ENCODE measurements at regions not wholly inside any gene's neighbourhood (a gene's known extent, or its start where the extent isn't known, plus 50 kb on each side); places are given as distances from the start of the nearest gene placed in this dataset.

DNA sequence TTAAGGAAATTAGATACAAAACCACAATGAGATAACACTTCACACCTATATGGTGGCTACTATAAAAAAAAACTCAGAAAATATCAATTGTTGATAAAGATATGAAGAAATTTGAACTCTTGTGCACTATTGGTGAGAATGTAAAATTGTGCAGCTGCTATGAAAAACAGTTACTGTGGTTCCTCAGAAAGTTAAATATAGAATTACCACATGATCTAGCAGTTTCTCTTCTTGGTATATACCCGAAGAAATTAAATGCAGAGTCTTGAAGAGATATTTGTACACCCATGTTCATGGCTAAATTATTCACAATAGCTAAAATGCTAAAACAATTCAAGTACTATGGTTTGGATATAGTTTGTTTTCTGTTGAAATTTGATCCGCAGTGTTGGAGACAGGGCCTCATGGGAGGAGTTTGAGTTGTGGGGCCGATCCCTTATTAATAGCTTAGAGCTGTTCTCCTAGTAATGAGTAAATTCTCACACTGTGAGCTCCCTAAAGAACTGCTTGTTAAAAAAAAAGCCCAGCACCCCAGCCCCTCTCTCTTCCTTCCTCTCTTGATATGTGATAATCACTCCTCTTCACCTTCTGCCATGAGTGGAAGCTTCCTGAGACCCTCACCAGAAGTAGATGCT, 1412.1 kb downstream of the PLA2G4A start:
- Histone ChIP-seq H3K4me3 (ENCODE audit: low read length in 3 of 3) (no peak overlapping the region), H3K9me3 (ENCODE audit: control insufficient read depth in 3 of 3, low read length in 3 of 3) (no peaks in the 10 kb centered on the region), H3K27ac (ENCODE audit: low read depth, low read length) (no peak overlapping the region)

DNA sequence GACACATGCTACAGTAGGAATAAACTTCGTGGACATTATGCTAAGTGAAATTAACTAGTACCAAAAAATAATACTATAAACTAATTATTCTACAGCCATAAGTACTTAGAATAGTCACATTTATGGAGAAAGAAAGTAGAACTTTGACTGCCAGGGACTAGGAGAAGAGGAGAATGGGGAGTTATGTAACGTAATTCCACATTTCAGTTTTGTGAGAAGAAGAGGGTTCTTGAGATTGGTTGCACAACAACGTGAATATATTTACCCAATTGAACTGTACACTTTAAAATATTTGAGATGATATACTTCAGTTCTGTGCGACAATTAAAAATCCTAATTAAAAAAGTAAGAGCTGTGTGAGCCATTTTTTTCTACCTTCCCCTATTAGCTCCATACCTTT, 1412.9 kb downstream of the PLA2G4A start:
- H3K27ac ChIP-seq (ENCODE audit: low read depth, low read length) = no peak overlapping the region
- H3K36me3 ChIP-seq (ENCODE audit: control insufficient read depth in 3 of 3, insufficient read depth in 3 of 3, low read length in 3 of 3) = no peaks in the 10 kb centered on the region
- H3K4me3 ChIP-seq (ENCODE audit: low read length in 3 of 3) = no peak overlapping the region
- H3K4me1 ChIP-seq (ENCODE audit: control insufficient read depth in 3 of 3, insufficient read depth in 3 of 3, low read length in 3 of 3) = no peaks in the 10 kb centered on the region
- no peak overlapping the region for H3K9ac ChIP-seq (ENCODE audit: low read depth in 1 of 3, low read length in 3 of 3)
- H3K9me3 ChIP-seq (ENCODE audit: control insufficient read depth in 3 of 3, low read length in 3 of 3) = no peaks in the 10 kb centered on the region
- no peaks in the 10 kb centered on the region for H3K27me3 ChIP-seq (ENCODE audit: control insufficient read depth in 3 of 3, insufficient read depth in 3 of 3, low read length in 3 of 3)

More for the DNA sequence above, 1412.1 kb downstream of the PLA2G4A start:
- Histone ChIP-seq H3K4me1 (ENCODE audit: control insufficient read depth in 3 of 3, insufficient read depth in 3 of 3, low read length in 3 of 3) (no peaks in the 10 kb centered on the region), H3K9ac (ENCODE audit: low read depth in 1 of 3, low read length in 3 of 3) (no peak overlapping the region), H3K36me3 (ENCODE audit: control insufficient read depth in 3 of 3, insufficient read depth in 3 of 3, low read length in 3 of 3) (no peaks in the 10 kb centered on the region), H3K27me3 (ENCODE audit: control insufficient read depth in 3 of 3, insufficient read depth in 3 of 3, low read length in 3 of 3) (no peaks in the 10 kb centered on the region)

GRCh38 chr1:188243456-188243855, 1414.7 kb downstream of the PLA2G4A start:
- Histone ChIP-seq H3K4me3 (ENCODE audit: low read length in 3 of 3) (no peak overlapping the region), H3K9me3 (ENCODE audit: control insufficient read depth in 3 of 3, low read length in 3 of 3) (no peaks in the 10 kb centered on the region), H3K36me3 (ENCODE audit: control insufficient read depth in 3 of 3, insufficient read depth in 3 of 3, low read length in 3 of 3) (no peaks in the 10 kb centered on the region), H3K27ac (ENCODE audit: low read depth, low read length) (no peak overlapping the region), H3K4me1 (ENCODE audit: control insufficient read depth in 3 of 3, insufficient read depth in 3 of 3, low read length in 3 of 3) (no peaks in the 10 kb centered on the region), H3K9ac (ENCODE audit: low read depth in 1 of 3, low read length in 3 of 3) (no peak overlapping the region), H3K27me3 (ENCODE audit: control insufficient read depth in 3 of 3, insufficient read depth in 3 of 3, low read length in 3 of 3) (no peaks in the 10 kb centered on the region)

- H3K9ac ChIP-seq (ENCODE audit: low read depth in 1 of 3, low read length in 3 of 3) = no peak overlapping the region
- H3K4me3 ChIP-seq (ENCODE audit: low read length in 3 of 3) = no peak overlapping the region
- H3K9me3 ChIP-seq (ENCODE audit: control insufficient read depth in 3 of 3, low read length in 3 of 3) = no peaks in the 10 kb centered on the region
- no peaks in the 10 kb centered on the region for H3K36me3 ChIP-seq (ENCODE audit: control insufficient read depth in 3 of 3, insufficient read depth in 3 of 3, low read length in 3 of 3)
- no peak overlapping the region for H3K27ac ChIP-seq (ENCODE audit: low read depth, low read length)
- no peaks in the 10 kb centered on the region for H3K4me1 ChIP-seq (ENCODE audit: control insufficient read depth in 3 of 3, insufficient read depth in 3 of 3, low read length in 3 of 3)
- H3K27me3 ChIP-seq (ENCODE audit: control insufficient read depth in 3 of 3, insufficient read depth in 3 of 3, low read length in 3 of 3) = no peaks in the 10 kb centered on the region
Observed at GRCh38 chr1:188244681-188245080, 1415.9 kb downstream of the PLA2G4A start.

DNA sequence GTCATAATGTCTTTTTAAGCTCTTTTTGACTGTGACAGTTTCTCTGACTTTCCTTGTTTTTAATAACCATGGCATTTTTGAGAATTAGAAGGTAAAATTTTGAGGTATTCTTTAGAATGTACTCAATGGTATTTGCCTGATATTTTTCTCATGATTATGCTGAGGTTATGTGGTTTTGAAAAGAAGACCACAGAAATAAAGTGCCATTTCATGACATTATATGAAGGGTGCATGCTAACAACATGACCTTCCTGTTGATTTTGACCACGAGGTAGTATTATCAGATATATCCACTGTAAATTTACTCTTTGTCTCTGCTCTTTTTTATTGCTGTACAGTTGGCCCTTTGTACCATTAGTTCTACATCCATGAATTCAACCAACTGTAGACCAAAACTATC, 1418.5 kb downstream of the PLA2G4A start:
- no peaks in the 10 kb centered on the region for H3K36me3 ChIP-seq (ENCODE audit: control insufficient read depth in 3 of 3, insufficient read depth in 3 of 3, low read length in 3 of 3)
- no peaks in the 10 kb centered on the region for H3K4me1 ChIP-seq (ENCODE audit: control insufficient read depth in 3 of 3, insufficient read depth in 3 of 3, low read length in 3 of 3)
- no peaks in the 10 kb centered on the region for H3K27me3 ChIP-seq (ENCODE audit: control insufficient read depth in 3 of 3, insufficient read depth in 3 of 3, low read length in 3 of 3)
- no peaks in the 10 kb centered on the region for H3K9me3 ChIP-seq (ENCODE audit: control insufficient read depth in 3 of 3, low read length in 3 of 3)
- H3K9ac ChIP-seq (ENCODE audit: low read depth in 1 of 3, low read length in 3 of 3) = no peak overlapping the region
- H3K4me3 ChIP-seq (ENCODE audit: low read length in 3 of 3) = no peak overlapping the region
- no peak overlapping the region for H3K27ac ChIP-seq (ENCODE audit: low read depth, low read length)

- Histone ChIP-seq H3K27ac (ENCODE audit: low read depth, low read length) (no peak overlapping the region), H3K27me3 (ENCODE audit: control insufficient read depth in 3 of 3, insufficient read depth in 3 of 3, low read length in 3 of 3) (no peaks in the 10 kb centered on the region), H3K36me3 (ENCODE audit: control insufficient read depth in 3 of 3, insufficient read depth in 3 of 3, low read length in 3 of 3) (no peaks in the 10 kb centered on the region), H3K4me3 (ENCODE audit: low read length in 3 of 3) (no peak overlapping the region), H3K4me1 (ENCODE audit: control insufficient read depth in 3 of 3, insufficient read depth in 3 of 3, low read length in 3 of 3) (no peaks in the 10 kb centered on the region), H3K9ac (ENCODE audit: low read depth in 1 of 3, low read length in 3 of 3) (no peak overlapping the region), H3K9me3 (ENCODE audit: control insufficient read depth in 3 of 3, low read length in 3 of 3) (no peaks in the 10 kb centered on the region)
Observed at GRCh38 chr1:188249811-188250210, 1421.1 kb downstream of the PLA2G4A start.

DNA sequence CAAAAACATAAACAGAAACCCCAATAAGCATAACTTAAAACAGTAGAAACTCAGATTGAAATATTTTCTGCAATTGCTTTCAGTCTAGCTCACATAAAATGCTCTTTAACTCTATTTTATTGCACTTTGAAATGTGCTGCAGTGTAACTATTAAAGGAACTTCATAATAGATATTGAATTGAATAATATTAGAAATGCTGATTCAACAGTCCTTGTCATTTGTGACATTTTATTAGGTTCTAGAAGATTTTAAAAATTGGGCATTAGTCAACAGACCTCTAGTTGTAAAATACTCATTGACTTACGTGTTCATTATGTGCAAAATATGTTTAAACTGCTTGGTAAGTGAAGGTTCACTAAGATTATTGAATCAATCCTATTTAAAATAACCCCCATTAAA, 1422.3 kb downstream of the PLA2G4A start:
- Histone ChIP-seq H3K27ac (ENCODE audit: low read depth, low read length) (no peak overlapping the region), H3K4me3 (ENCODE audit: low read length in 3 of 3) (no peak overlapping the region), H3K36me3 (ENCODE audit: control insufficient read depth in 3 of 3, insufficient read depth in 3 of 3, low read length in 3 of 3) (no peaks in the 10 kb centered on the region), H3K9ac (ENCODE audit: low read depth in 1 of 3, low read length in 3 of 3) (no peak overlapping the region), H3K9me3 (ENCODE audit: control insufficient read depth in 3 of 3, low read length in 3 of 3) (peaks cover 0 to 3% (median 0%) of the 10 kb centered on the region in 3 donors), H3K27me3 (ENCODE audit: control insufficient read depth in 3 of 3, insufficient read depth in 3 of 3, low read length in 3 of 3) (no peaks in the 10 kb centered on the region), H3K4me1 (ENCODE audit: control insufficient read depth in 3 of 3, insufficient read depth in 3 of 3, low read length in 3 of 3) (no peaks in the 10 kb centered on the region)

DNA sequence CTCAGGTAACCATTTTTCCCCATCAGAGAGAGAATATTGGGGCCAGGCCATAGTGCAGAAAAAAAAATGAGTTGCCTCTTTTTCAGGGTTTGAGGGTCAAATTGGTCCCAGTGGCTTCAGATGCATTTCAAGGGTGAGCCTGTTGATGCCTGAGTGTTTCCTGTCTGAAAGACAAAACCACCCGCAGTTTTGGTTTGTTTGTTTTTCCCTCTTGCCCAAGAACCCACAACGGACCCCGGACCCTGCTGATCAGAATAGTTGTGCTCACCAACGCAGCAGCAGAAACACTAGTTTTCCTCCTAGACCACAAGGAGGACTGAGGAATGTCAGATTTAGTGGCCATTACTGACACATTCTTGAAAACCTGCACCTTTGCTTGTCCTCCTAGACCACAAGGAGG, 1433.1 kb downstream of the PLA2G4A start:
- Histone ChIP-seq H3K4me3 (ENCODE audit: low read length in 3 of 3) (no peak overlapping the region), H3K36me3 (ENCODE audit: control insufficient read depth in 3 of 3, insufficient read depth in 3 of 3, low read length in 3 of 3) (no peaks in the 10 kb centered on the region), H3K9ac (ENCODE audit: low read depth in 1 of 3, low read length in 3 of 3) (no peak overlapping the region), H3K27me3 (ENCODE audit: control insufficient read depth in 3 of 3, insufficient read depth in 3 of 3, low read length in 3 of 3) (no peaks in the 10 kb centered on the region), H3K27ac (ENCODE audit: low read depth, low read length) (no peak overlapping the region), H3K9me3 (ENCODE audit: control insufficient read depth in 3 of 3, low read length in 3 of 3) (no peaks in the 10 kb centered on the region), H3K4me1 (ENCODE audit: control insufficient read depth in 3 of 3, insufficient read depth in 3 of 3, low read length in 3 of 3) (no peaks in the 10 kb centered on the region)

DNA sequence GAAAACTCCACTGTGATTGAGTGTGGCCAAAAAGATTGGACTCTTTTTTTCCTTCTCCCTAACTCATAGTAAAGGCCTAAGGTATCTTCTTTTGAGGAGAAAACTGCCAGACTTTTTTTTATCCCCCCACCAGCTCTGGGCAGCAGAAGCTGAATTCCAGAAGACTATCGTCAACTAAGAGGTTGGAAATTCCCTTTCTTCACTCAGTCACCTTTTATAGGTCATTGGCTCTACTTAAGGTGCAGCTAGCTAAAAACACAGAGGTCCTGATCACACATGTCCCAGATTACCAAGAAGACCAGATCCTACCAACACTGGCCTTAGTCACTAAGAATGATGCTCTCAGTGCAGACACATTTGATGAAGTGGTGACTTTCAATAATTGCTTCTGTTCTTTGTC, 1441.2 kb downstream of the PLA2G4A start:
- no peaks in the 10 kb centered on the region for H3K27me3 ChIP-seq (ENCODE audit: control insufficient read depth in 3 of 3, insufficient read depth in 3 of 3, low read length in 3 of 3)
- H3K36me3 ChIP-seq (ENCODE audit: control insufficient read depth in 3 of 3, insufficient read depth in 3 of 3, low read length in 3 of 3) = no peaks in the 10 kb centered on the region
- no peak overlapping the region for H3K9ac ChIP-seq (ENCODE audit: low read depth in 1 of 3, low read length in 3 of 3)
- no peak overlapping the region for H3K27ac ChIP-seq (ENCODE audit: low read depth, low read length)
- H3K4me3 ChIP-seq (ENCODE audit: low read length in 3 of 3) = no peak overlapping the region
- no peaks in the 10 kb centered on the region for H3K4me1 ChIP-seq (ENCODE audit: control insufficient read depth in 3 of 3, insufficient read depth in 3 of 3, low read length in 3 of 3)
- no peaks in the 10 kb centered on the region for H3K9me3 ChIP-seq (ENCODE audit: control insufficient read depth in 3 of 3, low read length in 3 of 3)

- H3K27ac ChIP-seq (ENCODE audit: low read depth, low read length) = no peak overlapping the region
- H3K9ac ChIP-seq (ENCODE audit: low read depth in 1 of 3, low read length in 3 of 3) = no peak overlapping the region
- H3K4me1 ChIP-seq (ENCODE audit: control insufficient read depth in 3 of 3, insufficient read depth in 3 of 3, low read length in 3 of 3) = no peaks in the 10 kb centered on the region
- no peak overlapping the region for H3K4me3 ChIP-seq (ENCODE audit: low read length in 3 of 3)
- no peaks in the 10 kb centered on the region for H3K9me3 ChIP-seq (ENCODE audit: control insufficient read depth in 3 of 3, low read length in 3 of 3)
- H3K36me3 ChIP-seq (ENCODE audit: control insufficient read depth in 3 of 3, insufficient read depth in 3 of 3, low read length in 3 of 3) = no peaks in the 10 kb centered on the region
- no peaks in the 10 kb centered on the region for H3K27me3 ChIP-seq (ENCODE audit: control insufficient read depth in 3 of 3, insufficient read depth in 3 of 3, low read length in 3 of 3)
Observed at GRCh38 chr1:188270497-188270896, 1441.7 kb downstream of the PLA2G4A start.

Data from skeletal muscle tissue (tissue), 3 donors.